Hematopoietic multipotent progenitor cell treated with erythropoietin and hydrocortisone succinate and interleukin-3 and kit ligand, for 4 days (in vitro differentiated cells): ENCODE measurements at regions not wholly inside any gene's neighbourhood (a gene's known extent, or its start where the extent isn't known, plus 50 kb on each side); places are given as distances from the start of the nearest gene placed in this dataset.
A peak's percentile ranks its signal among the peaks of the same experiment; 100 is the strongest.

Experiments used
- DNase-seq: peaks from one replicate; pipeline ENCODE4 v3.0.0-alpha.2; 2015

GRCh38 chr9:2465516-2465915, 156.1 kb upstream of the VLDLR start:
- DNase-seq, result no peak

- DNase-seq, result no peak
Observed at GRCh38 chr9:2465921-2466460, 155.6 kb upstream of the VLDLR start.

DNA sequence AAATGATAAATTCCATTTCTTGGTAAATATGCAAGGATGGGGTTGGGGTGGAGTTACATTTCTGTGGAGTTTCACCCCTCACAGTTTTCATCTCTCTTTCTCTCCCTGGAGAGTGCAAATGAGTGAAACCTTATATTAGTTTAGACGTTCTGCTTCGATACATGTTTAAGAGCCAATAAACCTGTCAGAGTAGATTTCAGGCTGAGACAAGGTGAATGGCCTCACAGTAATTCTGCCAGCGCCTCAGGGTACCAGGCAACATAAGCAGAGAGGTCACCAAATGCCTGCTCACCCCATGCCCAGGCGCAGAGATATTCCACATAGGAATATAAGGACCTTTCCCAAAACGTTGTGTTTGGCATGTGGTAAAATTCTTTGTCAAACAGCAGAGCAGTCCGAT, 154.9 kb upstream of the VLDLR start:
- DNase-seq, result no peak

GRCh38 chr9:2469681-2470221, 151.8 kb upstream of the VLDLR start:
- peak; percentile 55 for DNase-seq

- DNase-seq, result no peak
Observed at GRCh38 chr9:2473681-2474080, 147.9 kb upstream of the VLDLR start.

- no peak for DNase-seq
Observed at GRCh38 chr9:2477755-2478154, 143.8 kb upstream of the VLDLR start.

- no peak for DNase-seq
Observed at GRCh38 chr9:2478421-2478820, 143.2 kb upstream of the VLDLR start.

DNA sequence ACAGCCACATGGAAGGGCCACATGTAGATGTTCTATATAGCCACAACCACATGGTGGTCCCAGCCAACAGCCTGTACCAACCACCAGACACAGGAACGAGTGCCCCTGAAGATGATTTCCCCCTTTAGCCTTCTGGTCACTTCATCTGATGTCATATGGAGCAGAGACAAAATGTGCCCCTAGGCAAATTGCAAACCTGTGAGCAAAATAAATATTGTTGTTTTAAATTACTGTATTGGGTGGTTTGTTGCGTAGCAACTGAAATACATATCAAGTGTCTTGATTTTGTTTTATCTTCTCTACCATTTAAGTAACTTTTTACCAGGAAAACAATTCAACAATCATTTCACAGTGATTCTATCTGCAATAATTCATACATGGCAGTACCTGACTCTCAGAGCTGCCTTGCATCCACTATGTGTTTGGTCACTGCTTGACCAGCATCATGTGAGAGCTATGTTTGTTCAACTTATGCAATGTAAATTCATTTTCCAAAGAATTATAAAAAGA, 142.5 kb upstream of the VLDLR start:
- DNase-seq, result no peak

DNA sequence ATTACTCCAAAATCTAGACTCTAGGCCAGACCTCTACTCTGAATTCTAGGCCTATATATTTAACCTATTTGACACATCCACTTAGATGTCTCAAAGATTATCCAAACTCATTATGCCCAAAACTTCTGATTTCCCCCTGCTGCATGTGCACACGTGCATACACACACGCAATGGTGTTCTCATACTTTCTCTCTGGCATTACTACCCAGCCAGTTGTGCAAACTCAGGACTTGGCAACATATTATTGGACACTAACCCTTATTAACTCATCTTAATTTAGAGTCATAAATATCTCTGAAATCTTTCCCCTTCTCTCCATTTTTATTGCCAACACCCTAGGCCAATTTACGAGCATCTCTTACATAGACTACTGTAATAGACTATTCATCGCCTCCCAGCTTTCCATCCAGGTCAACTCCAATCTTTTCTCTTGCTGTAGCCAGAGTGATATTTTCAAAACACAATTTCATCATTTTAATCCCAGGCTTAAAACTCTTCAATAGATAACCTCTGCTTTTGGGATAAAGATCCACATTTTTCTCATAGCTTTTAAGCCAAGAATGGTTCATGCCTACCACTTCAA, 141.2 kb upstream of the VLDLR start:
- no peak for DNase-seq

GRCh38 chr9:2481216-2481615, 140.4 kb upstream of the VLDLR start:
- DNase-seq, result no peak

- no peak for DNase-seq
Observed at GRCh38 chr9:2486988-2487387, 134.6 kb upstream of the VLDLR start.

DNA sequence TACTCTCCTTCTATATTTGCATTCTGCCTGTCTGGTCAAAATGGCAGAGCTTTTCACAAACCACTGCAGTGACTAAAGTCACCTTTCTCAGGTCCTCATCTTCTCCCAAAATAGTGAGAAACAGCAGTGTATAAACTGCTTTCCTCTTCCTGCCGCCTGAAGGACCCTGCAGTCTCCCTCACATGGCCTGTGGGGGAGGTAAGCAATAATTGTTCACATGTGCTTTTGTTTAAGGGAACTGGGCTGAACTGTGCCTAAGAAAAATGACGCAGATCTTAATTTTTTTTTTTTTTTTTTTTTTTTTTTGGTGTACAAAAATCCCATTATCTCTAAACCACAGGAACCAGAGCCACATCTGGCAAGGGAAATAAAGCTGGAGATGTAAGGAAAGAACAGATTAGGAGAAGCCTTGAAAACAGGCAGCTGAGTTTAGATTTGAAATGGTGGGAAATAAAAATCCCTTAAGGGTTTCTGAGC, 131.7 kb upstream of the VLDLR start:
- DNase-seq, result peak; percentile 10

GRCh38 chr9:2492161-2492560, 129.4 kb upstream of the VLDLR start:
- no peak for DNase-seq

GRCh38 chr9:2493109-2493508, 128.5 kb upstream of the VLDLR start:
- no peak for DNase-seq

DNA sequence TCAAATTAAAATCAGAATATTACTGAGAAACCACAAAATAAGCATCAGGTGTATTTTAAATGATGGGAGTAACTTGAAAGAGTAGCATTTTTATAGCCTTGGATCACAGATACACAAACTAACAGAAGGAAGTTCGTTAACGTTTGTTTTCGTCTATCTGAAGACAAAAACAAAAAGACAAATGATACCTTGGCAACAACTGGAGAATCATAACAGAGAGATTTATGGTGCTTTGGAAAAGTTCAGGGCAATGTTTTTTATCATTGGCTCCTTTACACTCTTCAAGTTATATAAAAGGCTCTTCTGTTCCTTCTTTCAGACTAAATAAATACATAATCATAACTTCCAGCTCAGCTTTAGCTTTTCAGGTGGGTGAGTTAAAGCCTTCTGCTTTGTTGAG, 128.1 kb upstream of the VLDLR start:
- no peak for DNase-seq

- no peak for DNase-seq
Observed at GRCh38 chr9:2494562-2494961, 127.0 kb upstream of the VLDLR start.

DNA sequence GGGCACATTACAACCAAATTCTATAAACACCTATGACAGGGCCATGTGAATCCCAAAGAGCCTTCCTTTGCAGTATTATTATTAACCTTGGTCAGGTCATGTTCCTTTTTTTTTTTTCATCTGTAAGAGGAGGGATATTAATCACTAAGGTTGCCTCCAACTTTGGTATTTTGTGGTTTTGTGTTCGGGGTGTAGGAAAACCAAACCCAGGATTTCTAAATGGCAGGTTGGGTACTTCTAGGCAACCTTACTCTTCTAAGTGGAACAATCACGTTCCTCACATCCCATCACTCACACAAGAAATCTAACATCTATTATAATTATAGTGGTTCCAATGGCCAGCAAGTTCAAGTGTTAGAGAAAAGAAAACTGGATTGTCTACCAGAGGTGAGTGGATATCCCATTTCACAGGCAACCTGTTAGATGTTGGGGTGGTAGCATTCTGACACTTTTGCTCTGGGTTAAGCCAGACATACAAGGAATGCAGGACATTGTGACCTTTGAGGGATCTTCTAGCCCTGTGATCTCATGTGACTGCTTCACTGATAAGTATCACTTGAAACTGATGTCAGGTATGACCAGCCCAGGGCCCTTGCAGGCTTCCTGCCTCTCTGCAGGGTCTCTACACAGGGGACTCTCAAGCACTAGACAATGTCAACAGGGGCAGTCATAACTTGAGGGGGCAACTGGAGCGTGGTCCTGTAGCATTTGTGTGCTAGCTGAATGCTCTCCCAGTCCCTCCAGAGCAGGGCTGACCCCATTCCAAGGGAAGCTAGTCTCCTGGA, 126.2 kb upstream of the VLDLR start:
- no peak for DNase-seq

- no peak for DNase-seq
Observed at GRCh38 chr9:2496169-2496568, 125.4 kb upstream of the VLDLR start.

DNA sequence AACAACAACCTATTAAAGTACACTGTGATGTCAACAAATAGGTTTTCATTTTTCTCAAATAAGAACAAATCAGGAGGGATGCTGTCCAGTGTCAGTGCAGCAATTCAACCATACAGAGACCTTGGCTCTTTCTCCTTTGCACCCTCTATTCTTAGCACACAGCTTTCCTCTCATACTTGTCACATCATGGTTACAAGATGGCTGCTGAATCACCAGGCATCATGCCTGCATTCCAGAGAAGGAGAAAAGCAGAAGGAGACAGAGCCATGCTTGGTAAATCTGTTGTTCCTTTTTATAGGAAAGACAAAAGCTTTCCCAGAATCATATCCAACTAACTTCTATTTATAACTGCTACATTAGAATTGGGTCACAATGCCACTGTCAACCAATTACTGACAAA, 124.7 kb upstream of the VLDLR start:
- DNase-seq, result no peak

- no peak for DNase-seq
Observed at GRCh38 chr9:2497666-2498400, 123.8 kb upstream of the VLDLR start.

DNA sequence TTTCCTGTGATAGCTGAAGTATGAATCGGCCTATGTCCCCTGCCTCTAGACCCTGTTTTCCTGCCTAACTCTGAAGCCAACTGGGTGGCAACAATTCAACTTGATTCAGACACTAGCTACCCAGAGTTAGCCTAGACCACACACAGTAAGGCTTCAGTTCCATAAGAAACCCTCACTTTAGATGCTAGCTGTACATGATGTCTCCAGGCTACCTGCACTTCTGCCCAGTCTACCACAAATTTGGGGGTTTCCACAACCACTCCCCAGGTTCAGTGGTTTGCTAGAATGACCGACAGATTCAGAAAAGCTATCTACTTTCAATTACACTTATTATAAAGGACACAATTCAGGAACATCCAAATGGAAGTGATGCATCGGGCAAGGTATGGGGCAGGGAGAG, 119.4 kb upstream of the VLDLR start:
- DNase-seq, result no peak

DNA sequence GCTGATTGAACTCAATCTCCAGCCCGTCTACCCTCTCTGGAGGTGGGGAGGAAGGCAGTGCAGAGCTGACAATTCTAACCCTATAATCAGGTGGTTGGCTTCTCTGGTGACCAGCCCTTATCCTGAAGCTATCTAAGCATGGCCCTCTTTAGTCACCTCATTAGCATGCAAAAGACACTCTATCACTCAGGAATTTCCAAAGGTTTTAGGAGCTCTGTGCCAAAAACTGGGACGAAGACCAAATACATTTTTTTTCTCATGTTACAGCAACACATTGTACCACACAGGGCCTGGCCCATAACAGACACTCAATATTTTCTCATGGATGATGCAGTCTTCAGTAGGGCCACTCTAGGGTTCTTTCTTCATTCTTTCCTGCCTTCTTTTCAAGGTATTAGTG, 118.8 kb upstream of the VLDLR start:
- no peak for DNase-seq

DNA sequence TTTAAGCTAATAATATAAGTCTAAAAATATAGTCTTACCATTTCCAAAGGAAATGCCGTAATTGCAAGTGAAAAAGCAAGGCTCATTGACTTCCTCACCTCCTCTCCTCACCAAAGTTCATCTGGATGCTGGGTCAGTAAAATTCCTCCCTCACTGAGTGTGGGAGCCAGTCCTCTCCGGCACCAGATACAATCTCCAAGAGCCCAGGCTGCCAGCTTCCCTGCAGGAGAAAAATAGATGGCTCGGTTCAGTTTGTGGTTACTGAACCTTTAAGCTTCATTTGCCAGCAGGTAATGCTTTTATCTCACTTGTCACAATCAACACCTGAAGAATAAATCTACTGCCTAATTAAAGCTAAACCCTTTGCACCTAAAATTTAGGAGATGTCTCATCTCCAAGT, 115.3 kb upstream of the VLDLR start:
- no peak for DNase-seq
